ENCODE measurements at regions not wholly inside any gene's neighbourhood (a gene's known extent, or its start where the extent isn't known, plus 50 kb on each side); places are given as distances from the start of the nearest gene placed in this dataset.

DNA sequence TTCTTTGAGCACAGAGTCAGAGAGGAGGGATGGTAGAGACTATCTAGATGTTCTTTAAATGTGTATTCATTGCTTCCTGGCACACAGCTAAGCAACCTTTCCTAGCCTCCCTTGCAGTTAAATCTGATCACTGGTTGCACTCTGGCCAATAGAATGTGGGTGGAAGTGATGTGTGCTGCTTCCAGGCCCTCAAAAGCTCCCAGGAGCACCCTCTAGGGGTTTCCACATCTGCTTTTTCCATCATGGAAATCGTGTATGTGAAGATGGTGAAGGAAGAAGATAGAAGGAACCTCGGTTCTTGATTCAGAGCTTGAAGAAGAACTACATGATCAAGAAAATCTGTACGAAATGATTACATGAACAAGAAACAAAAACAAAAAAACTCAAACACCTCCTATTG lies 149.8 kb upstream of the JAG1 start:
- H3K27me3 Mint-ChIP-seq (ENCODE audit: low read depth) = no peaks in the 10 kb centered on the region
- DNase-seq (ENCODE audit: low read depth, low spot score) = no peak
- no peak overlapping the region for H3K4me3 Mint-ChIP-seq
- TF ChIP-seq, protein P1, sequence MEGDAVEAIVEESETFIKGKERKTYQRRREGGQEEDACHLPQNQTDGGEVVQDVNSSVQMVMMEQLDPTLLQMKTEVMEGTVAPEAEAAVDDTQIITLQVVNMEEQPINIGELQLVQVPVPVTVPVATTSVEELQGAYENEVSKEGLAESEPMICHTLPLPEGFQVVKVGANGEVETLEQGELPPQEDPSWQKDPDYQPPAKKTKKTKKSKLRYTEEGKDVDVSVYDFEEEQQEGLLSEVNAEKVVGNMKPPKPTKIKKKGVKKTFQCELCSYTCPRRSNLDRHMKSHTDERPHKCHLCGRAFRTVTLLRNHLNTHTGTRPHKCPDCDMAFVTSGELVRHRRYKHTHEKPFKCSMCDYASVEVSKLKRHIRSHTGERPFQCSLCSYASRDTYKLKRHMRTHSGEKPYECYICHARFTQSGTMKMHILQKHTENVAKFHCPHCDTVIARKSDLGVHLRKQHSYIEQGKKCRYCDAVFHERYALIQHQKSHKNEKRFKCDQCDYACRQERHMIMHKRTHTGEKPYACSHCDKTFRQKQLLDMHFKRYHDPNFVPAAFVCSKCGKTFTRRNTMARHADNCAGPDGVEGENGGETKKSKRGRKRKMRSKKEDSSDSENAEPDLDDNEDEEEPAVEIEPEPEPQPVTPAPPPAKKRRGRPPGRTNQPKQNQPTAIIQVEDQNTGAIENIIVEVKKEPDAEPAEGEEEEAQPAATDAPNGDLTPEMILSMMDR (conservative IDR thresholded peaks at IDR 0.05) = no peak
- peaks cover 14% of the 10 kb centered on the region for H3K9me3 Mint-ChIP-seq
- H3K4me1 Mint-ChIP-seq = peaks cover 11% of the 10 kb centered on the region
- H3K27ac Mint-ChIP-seq (ENCODE audit: unreplicated experiment) = no peak overlapping the region
- peaks cover 10% of the 10 kb centered on the region for H3K36me3 Mint-ChIP-seq (ENCODE audit: low read depth)

GRCh38 chr20:10824750-10825500 lies 151.1 kb upstream of the JAG1 start:
- H3K27me3 Mint-ChIP-seq (ENCODE audit: low read depth) = no peaks in the 10 kb centered on the region
- no peak overlapping the region for H3K4me3 Mint-ChIP-seq
- DNase-seq (ENCODE audit: low read depth, low spot score) = no peak
- peak overlapping the region; percentile 43 for H3K27ac Mint-ChIP-seq (ENCODE audit: unreplicated experiment)
- TF ChIP-seq, protein P1 (conservative IDR thresholded peaks at IDR 0.05) = no peak
- H3K36me3 Mint-ChIP-seq (ENCODE audit: low read depth) = peaks cover 6% of the 10 kb centered on the region
- H3K9me3 Mint-ChIP-seq = peaks cover 8% of the 10 kb centered on the region
- peaks cover 11% of the 10 kb centered on the region for H3K4me1 Mint-ChIP-seq

- Mint-ChIP-seq H3K4me3 (no peak overlapping the region), H3K36me3 (ENCODE audit: low read depth) (no peaks in the 10 kb centered on the region), H3K9me3 (peaks cover 2% of the 10 kb centered on the region), H3K4me1 (peaks cover 11% of the 10 kb centered on the region), H3K27ac (ENCODE audit: unreplicated experiment) (no peak overlapping the region), H3K27me3 (ENCODE audit: low read depth) (no peaks in the 10 kb centered on the region)
- DNase-seq (ENCODE audit: low read depth, low spot score) = no peak
- TF ChIP-seq, protein P1 (conservative IDR thresholded peaks at IDR 0.05) = no peak
These were observed 152.3 kb upstream of the JAG1 start for GRCh38 chr20:10826111-10826510.

DNA sequence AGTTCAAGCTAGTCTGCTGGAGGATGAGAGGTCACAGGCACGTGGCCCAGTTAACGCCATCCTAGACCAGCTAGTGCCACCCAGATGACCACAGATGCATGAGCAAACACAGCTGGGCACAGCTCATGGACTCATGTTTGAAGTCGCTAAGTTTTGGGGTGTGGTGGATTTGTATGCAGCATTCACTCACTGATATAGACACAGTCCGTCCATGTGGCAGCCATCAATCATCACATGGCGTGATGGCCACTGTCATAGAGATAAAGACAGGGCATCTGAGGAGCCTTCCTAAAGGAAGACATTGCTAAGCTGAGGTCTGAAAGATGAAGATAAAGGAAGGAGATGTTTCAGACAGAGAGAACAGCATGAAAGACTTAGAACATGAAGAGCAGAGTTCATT lies 154.4 kb upstream of the JAG1 start:
- no peak for DNase-seq (ENCODE audit: low read depth, low spot score)
- Mint-ChIP-seq H3K27ac (ENCODE audit: unreplicated experiment) (no peak overlapping the region), H3K4me1 (peaks cover 11% of the 10 kb centered on the region), H3K4me3 (no peak overlapping the region), H3K27me3 (ENCODE audit: low read depth) (no peaks in the 10 kb centered on the region), H3K36me3 (ENCODE audit: low read depth) (no peaks in the 10 kb centered on the region), H3K9me3 (no peaks in the 10 kb centered on the region)
- TF ChIP-seq, protein P1 (conservative IDR thresholded peaks at IDR 0.05) = no peak

GRCh38 chr20:10832141-10832540 lies 158.3 kb upstream of the JAG1 start:
- Mint-ChIP-seq H3K36me3 (ENCODE audit: low read depth) (no peaks in the 10 kb centered on the region), H3K27ac (ENCODE audit: unreplicated experiment) (no peak overlapping the region), H3K4me3 (no peak overlapping the region), H3K9me3 (no peaks in the 10 kb centered on the region), H3K27me3 (ENCODE audit: low read depth) (no peaks in the 10 kb centered on the region), H3K4me1 (no peaks in the 10 kb centered on the region)
- DNase-seq (ENCODE audit: low read depth, low spot score) = no peak
- TF ChIP-seq, protein P1 (conservative IDR thresholded peaks at IDR 0.05) = no peak

All from neural crest cell (in vitro differentiated cells).